ENCODE measurements at regions not wholly inside any gene's neighbourhood (a gene's known extent, or its start where the extent isn't known, plus 50 kb on each side); places are given as distances from the start of the nearest gene placed in this dataset.

DNA sequence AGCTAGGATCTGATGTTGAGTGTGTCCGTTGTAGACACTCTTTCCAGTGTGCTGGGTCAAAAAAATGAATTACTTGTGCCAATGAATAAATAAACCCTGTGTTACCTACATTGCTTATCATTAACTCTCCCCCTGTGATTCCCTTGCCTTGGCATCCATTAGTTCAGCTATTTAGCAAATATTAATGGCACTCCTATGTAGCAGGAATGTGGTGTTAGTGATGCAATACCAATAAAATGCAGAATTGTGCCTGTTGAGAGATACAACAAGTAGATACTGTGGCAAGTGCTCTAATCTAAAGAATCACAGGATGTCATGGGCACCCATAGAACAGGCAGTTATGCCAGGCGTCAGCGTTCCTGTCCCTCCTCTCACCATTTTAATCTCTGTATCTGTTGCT, 343.2 kb downstream of the PMP22 start:
- ATAC-seq (ENCODE audit: low FRiP score) (no peak), DNase-seq (ENCODE audit: low spot score) (no peak)
- TF ChIP-seq CTCF (IDR thresholded peaks at IDR 0.05): no peak

DNA sequence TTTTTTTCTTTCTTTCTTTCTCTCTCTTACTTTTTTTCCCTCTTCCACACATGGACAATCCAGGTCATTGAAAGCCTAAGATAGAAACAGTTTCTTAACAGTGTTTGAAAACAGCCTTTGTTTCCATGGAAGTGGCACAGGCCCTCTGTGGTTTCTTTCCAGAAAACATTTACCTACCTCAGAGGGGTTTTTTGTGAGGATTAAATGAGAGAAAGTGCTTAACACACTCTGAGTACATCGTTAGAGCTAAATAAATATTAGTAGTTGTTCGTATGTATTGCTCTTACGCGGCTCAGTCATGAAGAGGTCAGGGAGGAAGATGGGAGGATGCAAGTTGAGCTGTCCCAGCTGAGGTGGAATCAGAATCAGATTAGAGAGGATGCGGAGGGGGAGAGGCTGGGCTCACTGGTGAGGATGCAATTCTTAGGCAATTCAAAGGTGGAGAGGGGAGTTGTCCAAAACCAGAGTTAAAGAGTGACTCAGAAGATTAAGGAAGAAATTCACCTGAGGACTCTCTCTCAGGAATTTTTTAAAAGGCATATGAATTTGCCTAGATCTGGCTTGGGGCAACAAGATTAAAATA, 345.4 kb downstream of the PMP22 start:
- TF ChIP-seq CTCF (IDR thresholded peaks at IDR 0.05): no peak
- DNase-seq (ENCODE audit: low spot score) (no peak), ATAC-seq (ENCODE audit: low FRiP score) (peak; percentile 70)

GRCh38 chr17:14919094-14919493, 346.0 kb downstream of the PMP22 start:
- no peak for ATAC-seq (ENCODE audit: low FRiP score)
- no peak for TF ChIP-seq CTCF (IDR thresholded peaks at IDR 0.05)
- no peak for DNase-seq (ENCODE audit: low spot score)

- DNase-seq (ENCODE audit: low spot score) (no peak), ATAC-seq (ENCODE audit: low FRiP score) (no peak)
- no peak for TF ChIP-seq CTCF (IDR thresholded peaks at IDR 0.05)
Measured at GRCh38 chr17:14918540-14918939, 346.6 kb downstream of the PMP22 start.

GRCh38 chr17:14910916-14911315, 354.2 kb downstream of the PMP22 start:
- no peak for ATAC-seq (ENCODE audit: low FRiP score)
- DNase-seq (ENCODE audit: low spot score): no peak
- TF ChIP-seq CTCF (IDR thresholded peaks at IDR 0.05): no peak

DNA sequence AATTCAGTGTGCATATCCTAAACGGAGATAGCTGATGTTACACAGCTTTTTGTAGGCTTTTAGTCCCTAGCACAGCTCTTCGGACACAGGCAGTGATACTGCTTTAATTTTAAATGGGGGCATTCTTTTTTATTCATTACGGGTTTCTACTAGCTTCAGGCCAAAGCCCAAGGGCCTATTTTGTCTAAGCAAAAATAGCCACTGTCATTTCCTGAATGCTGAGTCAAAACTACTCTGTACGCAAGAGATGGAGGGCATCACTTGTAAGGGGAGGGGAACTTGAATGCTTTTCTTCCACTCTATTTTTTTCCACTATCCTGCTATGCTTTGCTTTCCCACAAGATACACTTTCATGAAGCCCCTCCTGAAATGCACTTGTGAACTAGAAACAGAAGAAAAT, 360.7 kb downstream of the PMP22 start:
- ATAC-seq (ENCODE audit: low FRiP score) (no peak), DNase-seq (ENCODE audit: low spot score) (no peak)
- no peak for TF ChIP-seq CTCF (IDR thresholded peaks at IDR 0.05)

DNA sequence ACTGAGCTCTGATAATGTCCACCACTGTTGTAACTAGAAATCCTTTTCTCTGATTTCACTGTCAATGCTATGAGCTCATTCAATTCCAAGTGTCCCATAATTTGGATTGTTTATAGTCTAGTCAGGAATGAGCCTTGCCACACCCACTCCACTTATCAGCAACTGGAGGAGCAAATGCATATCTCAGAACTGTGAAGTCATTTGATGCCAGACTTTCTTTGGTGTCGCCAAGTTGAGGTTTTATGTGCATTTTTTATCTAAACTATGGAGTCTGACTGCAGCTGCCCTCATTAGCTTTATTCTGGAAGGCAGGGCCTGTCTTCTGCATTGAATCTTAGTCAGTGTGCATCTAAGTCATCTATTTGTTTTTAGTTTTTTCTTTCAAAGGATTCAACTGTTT, 361.3 kb downstream of the PMP22 start:
- ATAC-seq (ENCODE audit: low FRiP score): no peak

More for the DNA sequence above, 361.3 kb downstream of the PMP22 start:
- DNase-seq (ENCODE audit: low spot score): no peak
- no peak for TF ChIP-seq CTCF (IDR thresholded peaks at IDR 0.05)

All from omental fat pad (tissue), 3 donors.